ENCODE measurements at regions not wholly inside any gene's neighbourhood (a gene's known extent, or its start where the extent isn't known, plus 50 kb on each side); places are given as distances from the start of the nearest gene placed in this dataset.
"Not testable (repeated sequence)": the region's sequence is repeated elsewhere in the genome, so short reads cannot be mapped to it uniquely, and the experiment has no call there.

GRCh38 chr2:47623140-47623539, 52.4 kb upstream of the KCNK12 start:
- not testable (repeated sequence) for TF ChIP-seq POLR2A (IDR thresholded peaks at IDR 0.05; ENCODE audit: control extremely low read depth in 1 of 2, low read depth in 2 of 2, low read length in 2 of 2); CBX8 (IDR thresholded peaks at IDR 0.05; ENCODE audit: borderline replicate concordance, low read depth, low read length); CTCF (IDR thresholded peaks at IDR 0.05; ENCODE audit: control extremely low read depth in 1 of 3, insufficient read depth in 1 of 3, low read depth in 1 of 3, low read length in 3 of 3); SP2 (IDR thresholded peaks at IDR 0.05; ENCODE audit: low read length)

Measured in H1 (cell line).